Pancreas (tissue), 10 donors: ENCODE measurements at regions not wholly inside any gene's neighbourhood (a gene's known extent, or its start where the extent isn't known, plus 50 kb on each side); places are given as distances from the start of the nearest gene placed in this dataset.

Experiments used
- ATAC-seq, 4 donors: fragments of 200-7000 bp; cut with Tn5 transposase; one replicate each; pipeline versions ENCODE4 v1.8.0 to v1.9.1; 2020; ENCODE audit warnings: mild to moderate bottlenecking in 4 of 4, moderate library complexity in 4 of 4
- DNase-seq, 6 donors: peaks; one replicate each; pipeline ENCODE4 v3.0.0-alpha.2; 2020
- FAIRE-seq: peaks from 2 replicates; lab custom pipeline; 2012; peaks lifted over from hg19 to GRCh38; lab: Jason Lieb, UNC
- H3K27ac ChIP-seq, 4 donors: fragments of 200-600 bp; sonication (generic); 1 replicate in 3 of 4; 2 replicates in 1 of 4; pipeline versions ENCODE4 v1.5.0 to v1.8.0; 2020
- H3K27me3 ChIP-seq, 4 donors: fragments of 200-600 bp; one replicate each; pipeline ENCODE4 v1.8.0; 2021
- H3K36me3 ChIP-seq, 3 donors: fragments of 200-600 bp; sonication (generic) in 1 of 3; one replicate each; pipeline versions ENCODE4 v1.5.0 to v1.8.0; 2020 to 2021
- H3K4me1 ChIP-seq, 3 donors: fragments of 200-600 bp; one replicate each; pipeline ENCODE4 v1.8.0; 2021
- H3K4me3 ChIP-seq, 4 donors: fragments of 200-600 bp; sonication (generic) in 2 of 4; one replicate each; pipeline versions ENCODE4 v1.5.0 to v1.8.0; 2020 to 2021
- H3K9me3 ChIP-seq, 4 donors: fragments of 200-600 bp; one replicate each; pipeline ENCODE4 v1.8.0; 2021
- CTCF ChIP-seq, 4 donors: fragments of 200-600 bp; sonication (generic) in 3 of 4; IDR thresholded peaks; one replicate each; pipeline versions ENCODE4 v1.5.0 to v1.8.0; 2021; ENCODE audit warnings: antibody characterized with exemption in 4 of 4
- WGBS, 2 donors: extraction: QIAGEN DNeasy Blood & Tissue Kit; methylation state at CpG; one replicate each; pipeline ENCODE4 v1.1.7; 2013; 5-methylcytosine and 5-hydroxymethylcytosine counted together
- intact Hi-C, 3 donors: fragments of 100-400 bp; cut with DNase I; formaldehyde crosslinking; loops; one replicate each; pipeline versions ENCODE4 v1.11.1 to v1.14.2; 2022
- donor health status: healthy with polysubstance abuse.
- donor health status: DM: no; HTN: no; CAD: no; lungs with moderate emphysema.
- donor health status: DM: no; HTN: no; CAD: no.
- donor health status: control.
- donor health status: control.
- donor health status: Bipolar disorder and iron deficiency.
- donor health status: DM: yes; HTN: yes; CAD: no.
- donor health status: DM: no; HTN: no; CAD: no.
- donor health status: DM: no; HTN: no; CAD: no.
- donor health status: DM: yes; HTN: yes; CAD: no.

GRCh38 chr6:24069526-24069925 lies 56.5 kb upstream of the NRSN1 start:
- intact Hi-C loops: no loop called here
- DNase-seq (no peak), ATAC-seq (no peak), FAIRE-seq (no peak)
- Histone ChIP-seq H3K27ac (no peak overlapping the region), H3K9me3 (no peaks in the 10 kb centered on the region), H3K4me3 (no peak overlapping the region), H3K36me3 (no peaks in the 10 kb centered on the region), H3K27me3 (no peaks in the 10 kb centered on the region), H3K4me1 (no peaks in the 10 kb centered on the region)
- WGBS, 2 donors: 24 to 29% methylated on average over 3 of the region's 3 CpGs
- no peak for TF ChIP-seq CTCF (IDR thresholded peaks at IDR 0.05)

- 54 to 71% methylated on average over 6 of the region's 6 CpGs for WGBS, 2 donors
- no peaks in the 10 kb centered on the region for H3K36me3 ChIP-seq
- no peak for DNase-seq
- ATAC-seq: no peak
- H3K9me3 ChIP-seq: no peaks in the 10 kb centered on the region
- H3K27me3 ChIP-seq: no peaks in the 10 kb centered on the region
- FAIRE-seq: no peak
- H3K4me3 ChIP-seq: no peak overlapping the region
- intact Hi-C loops: no loop called here
- H3K4me1 ChIP-seq: no peaks in the 10 kb centered on the region
- H3K27ac ChIP-seq: no peak overlapping the region
- no peak for TF ChIP-seq CTCF (IDR thresholded peaks at IDR 0.05)
Measured at GRCh38 chr6:24072038-24072746, 53.8 kb upstream of the NRSN1 start.

- ATAC-seq (no peak), DNase-seq (no peak), FAIRE-seq (no peak)
- WGBS, 2 donors: 57 to 92% methylated on average over 1 of the region's 1 CpG
- no peaks in the 10 kb centered on the region for H3K4me1 ChIP-seq
- H3K27ac ChIP-seq: no peak overlapping the region
- no peak for TF ChIP-seq CTCF (IDR thresholded peaks at IDR 0.05)
- intact Hi-C loops: no loop called here
- no peaks in the 10 kb centered on the region for H3K36me3 ChIP-seq
- no peaks in the 10 kb centered on the region for H3K9me3 ChIP-seq
- no peaks in the 10 kb centered on the region for H3K27me3 ChIP-seq
- no peak overlapping the region for H3K4me3 ChIP-seq
Measured at GRCh38 chr6:24076011-24076410, 50.0 kb upstream of the NRSN1 start.
